Gastroesophageal sphincter (tissue), 4 donors: ENCODE measurements at regions not wholly inside any gene's neighbourhood (a gene's known extent, or its start where the extent isn't known, plus 50 kb on each side); places are given as distances from the start of the nearest gene placed in this dataset.

Source experiments
- ATAC-seq: fragments of 150-250 bp; one replicate; pipeline ENCODE4 v1.9.1; 2016; ENCODE audit warnings: mild to moderate bottlenecking, moderate library complexity
- H3K27ac ChIP-seq, 4 donors: fragments of 200-600 bp; sonication (generic) in 3 of 4; 1 replicate in 3 of 4; 2 replicates in 1 of 4; pipeline ENCODE4 v1.5.1; 2016 to 2019
- H3K27me3 ChIP-seq: fragments of 200-600 bp; sonication (generic); one replicate; pipeline ENCODE4 v1.5.1; 2019
- H3K36me3 ChIP-seq, 2 donors: fragments of 200-600 bp; sonication (generic); one replicate each; pipeline ENCODE4 v1.5.1; 2019; ENCODE audit warnings: control low read depth in 1 of 2
- H3K4me1 ChIP-seq, 3 donors: fragments of 200-600 bp; sonication (generic); 1 replicate in 2 of 3; 2 replicates in 1 of 3; pipeline ENCODE4 v1.5.1; 2016 to 2019; ENCODE audit warnings: control low read depth in 2 of 3
- H3K4me3 ChIP-seq, 2 donors: fragments of 200-600 bp; sonication (generic); one replicate each; pipeline ENCODE4 v1.5.1; 2019; ENCODE audit warnings: mild to moderate bottlenecking in 1 of 2, moderate library complexity in 1 of 2
- H3K9me3 ChIP-seq, 3 donors: fragments of 200-600 bp; sonication (generic); one replicate each; pipeline ENCODE4 v1.5.1; 2017 to 2019; ENCODE audit warnings: control low read depth in 2 of 3
- CTCF ChIP-seq, 4 experiments: fragments of 200-600 bp in 2 of 4; fragments of 450-650 bp in 2 of 4; sonication (generic) in 1 of 4; IDR thresholded peaks; one replicate each; pipeline ENCODE4 v1.5.1; 2017 to 2019; ENCODE audit warnings: antibody characterized with exemption in 4 of 4, mild to moderate bottlenecking in 2 of 4, moderate library complexity in 2 of 4
- EP300 ChIP-seq: sonication (generic); formaldehyde crosslinking; IDR thresholded peaks from one replicate; pipeline ENCODE4 v1.6.1; 2017; ENCODE audit warnings: antibody characterized with exemption, mild to moderate bottlenecking
- POLR2A ChIP-seq, 2 donors: fragments of 450-650 bp; IDR thresholded peaks; one replicate each; pipeline ENCODE4 v1.6.1; 2017; ENCODE audit warnings: antibody characterized with exemption in 2 of 2, mild to moderate bottlenecking in 2 of 2, moderate library complexity in 1 of 2
- POLR2AphosphoS5 ChIP-seq: sonication (generic); formaldehyde crosslinking; IDR thresholded peaks from one replicate; pipeline ENCODE4 v1.6.1; 2017; ENCODE audit warnings: antibody characterized with exemption
- WGBS, 2 donors: methylation state at CpG; one replicate each; pipeline ENCODE4 v1.1.5; 2018; ENCODE audit warnings: low coverage in 1 of 2; 5-methylcytosine and 5-hydroxymethylcytosine counted together
- small RNA-seq, 4 donors: library from RNA; depleted of rRNA; stranded (forward); fragments of <200 nt; gene quantifications; one replicate each; pipeline ENCODE3, GENCODE V24; 2016

GRCh38 chr3:180543877-180544276, 58.1 kb upstream of the TTC14 start:
- WGBS, 2 donors, result 70 to 81% methylated on average over 2 of the region's 2 CpGs

GRCh38 chr3:180546863-180547262, 55.1 kb upstream of the TTC14 start:
- no peaks in the 10 kb centered on the region for H3K9me3 ChIP-seq
- no peak for TF ChIP-seq POLR2A (IDR thresholded peaks at IDR 0.05)
- TF ChIP-seq POLR2AphosphoS5, result no peak
- TF ChIP-seq CTCF (IDR thresholded peaks at IDR 0.05), result no peak
- no peak for TF ChIP-seq EP300
- no peaks in the 10 kb centered on the region for H3K27me3 ChIP-seq
- 38 to 60% methylated on average over 1 of the region's 1 CpG for WGBS, 2 donors
- ATAC-seq, result no peak
- no peaks in the 10 kb centered on the region for H3K36me3 ChIP-seq
- H3K4me1 ChIP-seq, result peaks cover 0 to 16% (median 0%) of the 10 kb centered on the region in 3 donors
- no peak overlapping the region for H3K27ac ChIP-seq
- H3K4me3 ChIP-seq, result no peak overlapping the region

More at GRCh38 chr3:180543877-180544276, 58.1 kb upstream of the TTC14 start:
- H3K27me3 ChIP-seq, result no peaks in the 10 kb centered on the region
- TF ChIP-seq EP300 (no peak), POLR2A (IDR thresholded peaks at IDR 0.05) (no peak), POLR2AphosphoS5 (no peak), CTCF (IDR thresholded peaks at IDR 0.05) (no peak)
- H3K9me3 ChIP-seq, result peaks cover 0 to 3% (median 0%) of the 10 kb centered on the region in 3 donors
- no peak overlapping the region for H3K27ac ChIP-seq
- no peaks in the 10 kb centered on the region for H3K36me3 ChIP-seq
- ATAC-seq, result no peak
- H3K4me1 ChIP-seq, result peaks cover 0 to 14% (median 0%) of the 10 kb centered on the region in 3 donors
- H3K4me3 ChIP-seq, result no peak overlapping the region

- H3K36me3 ChIP-seq, result no peaks in the 10 kb centered on the region
- H3K9me3 ChIP-seq, result no peaks in the 10 kb centered on the region
- peaks cover 0 to 16% (median 0%) of the 10 kb centered on the region in 3 donors for H3K4me1 ChIP-seq
- no peak overlapping the region for H3K4me3 ChIP-seq
- 0% methylated on average over 1 of the region's 1 CpG; no CpG with 5 or more reads in 1 of the 2 donors for WGBS, 2 donors
- no peaks in the 10 kb centered on the region for H3K27me3 ChIP-seq
- TF ChIP-seq EP300 (no peak), POLR2AphosphoS5 (no peak), POLR2A (IDR thresholded peaks at IDR 0.05) (no peak), CTCF (IDR thresholded peaks at IDR 0.05) (no peak)
- no peak for ATAC-seq
- peak overlapping the region in 1 of 4 donors; percentile 43 for H3K27ac ChIP-seq
These were observed 53.9 kb upstream of the TTC14 start for GRCh38 chr3:180548050-180548449.

Small RNA genes in the stretch of these regions (small RNA-seq; reads per million reads assigned to genes)
- gene AC134503.1 (0 reads per million in 4 donors), gene RF00096 (0 reads per million in 4 donors), gene RNA5SP149 (4.1 to 85.3 (median 29.0) reads per million in 4 donors)
